Caco-2 (cell line): ENCODE measurements at regions not wholly inside any gene's neighbourhood (a gene's known extent, or its start where the extent isn't known, plus 50 kb on each side); places are given as distances from the start of the nearest gene placed in this dataset.

Experiments
- BruUV-seq: library from RNA; stranded (reverse); fragments of 400-500 nt; replicated peaks from 2 replicates; lab custom pipeline; 2021; lab: Mats Ljungman, UMichigan
- CTCF ChIA-PET: fragments of 300-600 bp; sonication (Branson Sonifier 250); formaldehyde crosslinking; loops from one replicate; lab custom pipeline; 2022; ENCODE audit warnings: antibody characterized with exemption; lab: Charles Lee
- POLR2A ChIA-PET: fragments of 300-600 bp; sonication (Branson Sonifier 250); formaldehyde crosslinking; loops from one replicate; lab custom pipeline; 2022; ENCODE audit warnings: antibody characterized with exemption; lab: Charles Lee
- DNase-seq, 2 experiments: peaks; one replicate each; pipeline versions ENCODE4 v3.0.0 to v3.0.0-alpha.2; 2020 to 2022
- H3K27me3 ChIP-seq: replicated peaks from 2 replicates; pipeline ENCODE4 v1.6.0; 2011; ENCODE audit warnings: low read length; ENCODE audit not compliant: control insufficient read depth, insufficient read depth
- H3K36me3 ChIP-seq: 2 replicates; pipeline ENCODE4 v1.5.1; 2011; ENCODE audit warnings: low read length; ENCODE audit not compliant: control insufficient read depth, insufficient read depth
- H3K4me1 ChIP-seq: fragments of 250-450 bp; sonication (Bioruptor Pico); 2 replicates; pipeline ENCODE4 v1.5.1; 2020; ENCODE audit warnings: mild to moderate bottlenecking
- H3K4me3 ChIP-seq: 2 replicates; pipeline ENCODE4 v1.5.1; 2011; ENCODE audit warnings: low read depth, mild to moderate bottlenecking, control low read depth, low read length
- H3K9me3 ChIP-seq: fragments of 250-450 bp; sonication (Bioruptor Pico); 2 replicates; pipeline ENCODE4 v1.5.1; 2020; ENCODE audit warnings: mild to moderate bottlenecking, moderate library complexity
- H3K27ac Mint-ChIP-seq: one replicate; pipeline ENCODE4 v1.8.0; 2022; ENCODE audit warnings: mixed read lengths; ENCODE audit not compliant: unreplicated experiment
- H3K27me3 Mint-ChIP-seq: one replicate; pipeline ENCODE4 v1.8.0; 2022; ENCODE audit warnings: mixed read lengths; ENCODE audit not compliant: insufficient read depth, unreplicated experiment
- H3K36me3 Mint-ChIP-seq: one replicate; pipeline ENCODE4 v1.8.0; 2022; ENCODE audit warnings: mild to moderate bottlenecking, mixed read lengths; ENCODE audit not compliant: insufficient read depth, unreplicated experiment
- H3K4me1 Mint-ChIP-seq: one replicate; pipeline ENCODE4 v1.8.0; 2022; ENCODE audit warnings: low read depth, mixed read lengths; ENCODE audit not compliant: unreplicated experiment
- H3K4me3 Mint-ChIP-seq: one replicate; pipeline ENCODE4 v1.8.0; 2022; ENCODE audit warnings: mild to moderate bottlenecking, moderate library complexity, mixed read lengths; ENCODE audit not compliant: unreplicated experiment
- H3K9me3 Mint-ChIP-seq: one replicate; pipeline ENCODE4 v1.8.0; 2022; ENCODE audit warnings: mixed read lengths; ENCODE audit not compliant: unreplicated experiment
- CTCF ChIP-seq, 2 experiments: fragments of 200-600 bp in 1 of 2; IDR thresholded peaks; 1 replicate in 1 of 2; 2 replicates in 1 of 2; pipeline versions ENCODE4 v1.5.1 to v1.8.0; 2011 to 2022; ENCODE audit warnings: antibody characterized with exemption in 1 of 2, control low read depth in 1 of 2, inconsistent platforms in 1 of 2, low read depth in 1 of 2, low read length in 1 of 2, mild to moderate bottlenecking in 1 of 2, moderate library complexity in 1 of 2; ENCODE audit not compliant: insufficient read depth in 1 of 2, severe bottlenecking in 1 of 2, unreplicated experiment in 1 of 2
- intact Hi-C: fragments of 100-400 bp; cut with micrococcal nuclease; formaldehyde crosslinking; loops from one replicate; pipeline ENCODE4 v1.10.0; 2022; ENCODE audit not compliant: unreplicated experiment

GRCh38 chr5:39760385-39761198 lies 335.8 kb upstream of the DAB2 start:
- Histone ChIP-seq H3K27me3 (no peaks in the 10 kb centered on the region), H3K4me3 (no peak overlapping the region), H3K9me3 (no peaks in the 10 kb centered on the region), H3K36me3 (no peaks in the 10 kb centered on the region), H3K4me1 (no peaks in the 10 kb centered on the region)
- Mint-ChIP-seq H3K4me1 (no peaks in the 10 kb centered on the region), H3K9me3 (no peaks in the 10 kb centered on the region), H3K36me3 (no peaks in the 10 kb centered on the region), H3K27me3 (peaks cover 5% of the 10 kb centered on the region), H3K27ac (no peak overlapping the region), H3K4me3 (no peak overlapping the region)
- TF ChIP-seq CTCF (IDR thresholded peaks at IDR 0.05; ENCODE audit: insufficient read depth in 1 of 2, low read depth in 1 of 2, low read length in 1 of 2, severe bottlenecking in 1 of 2, unreplicated experiment in 1 of 2) = no peak
- intact Hi-C loops = no loop called here
- CTCF ChIA-PET = no interaction called here
- no TSS peak for BruUV-seq
- POLR2A ChIA-PET = no interaction called here
- DNase-seq = no peak

- Mint-ChIP-seq H3K4me3 (no peak overlapping the region), H3K4me1 (no peaks in the 10 kb centered on the region), H3K9me3 (no peaks in the 10 kb centered on the region), H3K27me3 (peaks cover 2% of the 10 kb centered on the region), H3K27ac (no peak overlapping the region), H3K36me3 (no peaks in the 10 kb centered on the region)
- intact Hi-C loops = no loop called here
- ChIA-PET CTCF (no interaction called here), POLR2A (no interaction called here)
- Histone ChIP-seq H3K4me3 (no peak overlapping the region), H3K4me1 (no peaks in the 10 kb centered on the region), H3K9me3 (no peaks in the 10 kb centered on the region), H3K27me3 (no peaks in the 10 kb centered on the region), H3K36me3 (no peaks in the 10 kb centered on the region)
- BruUV-seq = no TSS peak
- no peak for DNase-seq
- no peak for TF ChIP-seq CTCF (IDR thresholded peaks at IDR 0.05; ENCODE audit: insufficient read depth in 1 of 2, low read depth in 1 of 2, low read length in 1 of 2, severe bottlenecking in 1 of 2, unreplicated experiment in 1 of 2)
Observed at GRCh38 chr5:39759701-39760100, 334.9 kb upstream of the DAB2 start.

- Histone ChIP-seq H3K36me3 (no peaks in the 10 kb centered on the region), H3K4me1 (no peaks in the 10 kb centered on the region), H3K9me3 (no peaks in the 10 kb centered on the region), H3K4me3 (no peak overlapping the region), H3K27me3 (no peaks in the 10 kb centered on the region)
- POLR2A ChIA-PET = no interaction called here
- no TSS peak for BruUV-seq
- TF ChIP-seq CTCF (IDR thresholded peaks at IDR 0.05; ENCODE audit: insufficient read depth in 1 of 2, low read depth in 1 of 2, low read length in 1 of 2, severe bottlenecking in 1 of 2, unreplicated experiment in 1 of 2) = no peak
- no peaks in the 10 kb centered on the region for H3K27me3 Mint-ChIP-seq
- H3K4me3 Mint-ChIP-seq = no peak overlapping the region
- H3K27ac Mint-ChIP-seq = no peak overlapping the region
- H3K4me1 Mint-ChIP-seq = no peaks in the 10 kb centered on the region
- H3K9me3 Mint-ChIP-seq = peaks cover 2% of the 10 kb centered on the region
- H3K36me3 Mint-ChIP-seq = no peaks in the 10 kb centered on the region
- CTCF ChIA-PET = no interaction called here
- DNase-seq = no peak
- intact Hi-C loops = no loop called here
Observed at GRCh38 chr5:39758426-39758825, 333.6 kb upstream of the DAB2 start.
